NCI-H2107 (cell line): ENCODE measurements at regions not wholly inside any gene's neighbourhood (a gene's known extent, or its start where the extent isn't known, plus 50 kb on each side); places are given as distances from the start of the nearest gene placed in this dataset.
"Not testable (repeated sequence)": the region's sequence is repeated elsewhere in the genome, so short reads cannot be mapped to it uniquely, and the experiment has no call there.

ENCODE experiments used
- DNase-seq: peaks from one replicate; lab custom pipeline; 2025; lab: John Stamatoyannopoulos, UW

DNA sequence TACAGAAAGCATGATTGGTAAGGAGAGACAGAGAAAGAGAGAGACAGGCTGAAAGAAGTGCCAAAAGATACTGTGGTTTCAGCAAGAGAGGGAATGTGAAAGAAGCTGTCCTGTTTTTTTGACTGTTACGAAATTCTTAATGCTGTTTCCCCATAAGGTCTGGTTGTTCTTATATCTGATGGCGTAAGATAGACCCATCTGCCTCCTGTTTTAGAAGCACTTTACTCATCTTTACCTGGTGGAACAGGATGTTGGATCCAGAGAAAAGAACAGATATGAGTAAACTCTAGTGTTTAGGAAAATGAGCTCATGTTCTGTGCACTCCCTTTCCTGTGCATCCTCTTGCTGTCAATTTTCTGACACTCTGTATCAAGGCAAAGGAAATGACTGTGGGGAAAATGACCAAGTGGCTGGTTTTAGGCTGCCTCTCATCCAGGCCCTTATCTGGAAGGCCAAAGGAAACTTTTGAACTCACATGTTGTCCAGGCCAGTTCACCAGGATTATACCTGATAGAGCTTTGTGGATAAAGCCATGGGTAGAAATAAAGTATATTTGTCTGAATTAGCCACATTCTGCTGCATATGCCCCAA is 311.7 kb upstream of the HTR2C start:
- DNase-seq: no peak

GRCh38 chrX:114270371-114270770 is 313.5 kb upstream of the HTR2C start:
- DNase-seq: not testable (repeated sequence)

GRCh38 chrX:114268643-114269042 is 315.2 kb upstream of the HTR2C start:
- DNase-seq: no peak

- no peak for DNase-seq
These were observed 316.7 kb upstream of the HTR2C start for GRCh38 chrX:114267142-114267541.

- no peak for DNase-seq
These were observed 331.7 kb upstream of the HTR2C start for GRCh38 chrX:114252186-114252585.

DNA sequence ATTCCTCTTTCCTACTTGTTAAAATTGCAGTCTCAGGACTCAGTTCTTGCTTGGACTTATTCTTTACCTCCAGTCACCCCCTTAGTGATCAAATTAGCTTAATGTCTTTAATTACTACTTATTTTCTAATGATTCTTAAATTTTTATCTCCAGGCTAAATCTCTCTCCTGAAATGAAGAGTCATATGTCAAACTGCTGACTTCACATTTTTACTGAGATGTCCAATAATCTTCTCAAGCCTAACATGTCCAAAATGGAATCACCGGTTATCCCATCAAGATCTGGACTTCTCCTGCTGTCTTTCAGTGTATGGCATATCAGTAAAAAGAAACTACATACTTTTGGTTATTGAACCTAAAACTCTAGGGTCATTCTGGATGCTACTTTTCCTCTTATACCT is 332.3 kb upstream of the HTR2C start:
- no peak for DNase-seq

DNA sequence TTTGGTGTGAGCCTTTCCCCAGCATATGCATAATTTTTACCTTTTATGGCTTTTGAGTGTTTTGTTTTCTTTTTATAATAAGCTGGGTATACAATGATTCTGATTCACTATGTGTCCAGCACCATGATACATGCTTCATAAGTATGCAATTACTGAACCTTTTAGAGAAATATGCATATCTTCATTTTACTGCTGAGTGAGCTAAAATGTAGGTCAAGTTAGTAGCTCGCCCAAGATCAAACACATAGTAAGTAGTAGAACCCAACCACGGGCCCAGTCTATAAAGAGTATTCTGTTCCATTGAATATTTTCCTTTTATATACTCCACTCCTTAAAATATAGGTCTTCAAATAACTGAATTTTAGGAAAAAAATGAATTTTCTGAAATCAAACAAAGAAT is 362.4 kb upstream of the HTR2C start:
- no peak for DNase-seq

GRCh38 chrX:114210879-114211278 is 373.0 kb upstream of the HTR2C start:
- DNase-seq: no peak

DNA sequence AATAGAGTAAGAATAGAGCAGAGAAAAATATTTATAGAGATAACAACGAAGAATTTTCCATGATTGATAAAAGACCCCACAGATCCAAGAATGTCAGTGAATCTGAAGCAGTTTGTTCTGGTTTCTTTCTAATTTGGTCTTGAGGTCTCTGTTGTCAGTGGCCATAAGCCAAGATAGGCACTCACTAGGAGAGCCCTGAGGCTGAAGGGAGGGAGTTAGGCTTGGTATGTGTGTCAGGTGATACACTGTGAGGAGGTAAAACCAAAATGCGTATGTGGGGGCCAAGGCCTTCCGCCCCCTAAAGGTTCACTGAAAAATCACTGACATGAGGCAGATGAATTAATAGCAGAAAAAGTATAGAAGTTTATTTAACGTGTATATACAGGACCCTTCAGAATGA is 382.3 kb upstream of the HTR2C start:
- DNase-seq: no peak

- no peak for DNase-seq
These were observed 402.7 kb upstream of the HTR2C start for GRCh38 chrX:114181195-114181594.

GRCh38 chrX:114178126-114178525 is 405.8 kb upstream of the HTR2C start:
- no peak for DNase-seq

GRCh38 chrX:114167276-114167675 is 416.6 kb upstream of the HTR2C start:
- not testable (repeated sequence) for DNase-seq

DNA sequence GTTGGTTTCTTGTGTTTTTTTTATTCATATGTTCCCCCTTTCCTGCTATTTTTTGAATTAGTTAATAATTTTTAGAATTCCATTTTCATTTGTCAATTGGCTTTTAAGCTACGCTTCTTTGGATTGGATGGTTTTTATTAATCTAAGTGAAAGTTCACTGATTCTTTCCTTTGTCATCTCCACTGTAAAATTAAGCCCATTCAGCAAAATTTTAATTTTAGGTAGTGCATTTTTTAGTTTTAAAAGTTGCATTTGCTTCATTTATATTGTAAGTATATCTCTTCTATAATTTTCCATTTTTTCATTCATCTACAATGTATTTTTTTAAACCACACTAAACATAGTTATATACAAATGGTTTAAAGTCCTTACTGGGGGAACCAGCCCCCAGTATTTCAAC is 417.3 kb upstream of the HTR2C start:
- DNase-seq: no peak

DNA sequence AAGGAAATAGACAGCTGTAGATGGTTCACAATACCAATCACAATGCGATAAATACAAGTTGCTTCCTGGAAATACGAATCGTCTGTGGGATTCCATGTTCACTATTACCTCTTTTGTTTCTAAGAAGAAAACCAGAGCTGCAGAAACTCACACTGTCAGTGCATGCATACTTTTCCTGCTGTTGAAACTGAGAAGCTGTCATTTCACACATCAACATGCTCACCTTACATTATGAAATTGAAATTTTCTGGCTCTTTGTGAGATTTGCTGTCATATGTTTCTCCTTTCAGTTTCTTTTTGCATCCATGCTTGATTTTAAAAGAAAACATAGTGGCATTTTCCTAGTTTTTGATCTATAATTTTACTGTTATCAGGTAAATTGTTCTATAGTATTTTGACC is 418.3 kb upstream of the HTR2C start:
- DNase-seq: no peak

DNA sequence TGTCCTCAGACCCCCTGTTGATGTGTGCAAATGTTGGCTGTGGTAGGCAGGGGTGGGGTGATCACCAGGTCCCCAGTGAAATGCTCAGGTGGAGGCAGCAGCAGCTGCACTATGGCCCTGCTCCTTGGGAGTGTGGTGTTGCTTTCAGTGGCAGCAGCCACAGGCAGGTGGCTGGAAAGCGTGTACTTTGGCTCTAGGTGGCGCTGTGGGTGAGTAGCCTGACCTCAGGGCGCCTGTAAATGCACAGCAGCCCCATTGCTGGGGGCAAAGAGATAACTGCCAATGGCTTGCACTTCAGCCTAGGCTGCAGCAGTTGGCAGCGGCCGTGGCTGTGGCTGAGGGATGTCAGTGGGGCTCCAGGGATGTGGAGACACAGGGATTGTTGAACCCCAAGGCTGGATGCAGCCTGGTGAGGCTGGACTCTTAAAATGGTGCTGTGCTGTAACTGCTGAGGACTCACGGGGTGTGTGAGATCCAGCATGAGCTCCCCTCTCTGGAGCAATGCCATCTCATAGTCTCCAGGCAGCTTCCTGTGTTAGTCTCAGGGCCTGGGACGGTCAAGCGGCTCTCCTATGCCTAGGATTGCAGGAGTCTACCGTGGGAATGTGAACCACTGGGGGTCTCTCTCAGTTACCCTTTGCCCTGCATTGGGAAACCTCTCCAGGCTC is 421.7 kb upstream of the HTR2C start:
- no peak for DNase-seq

DNA sequence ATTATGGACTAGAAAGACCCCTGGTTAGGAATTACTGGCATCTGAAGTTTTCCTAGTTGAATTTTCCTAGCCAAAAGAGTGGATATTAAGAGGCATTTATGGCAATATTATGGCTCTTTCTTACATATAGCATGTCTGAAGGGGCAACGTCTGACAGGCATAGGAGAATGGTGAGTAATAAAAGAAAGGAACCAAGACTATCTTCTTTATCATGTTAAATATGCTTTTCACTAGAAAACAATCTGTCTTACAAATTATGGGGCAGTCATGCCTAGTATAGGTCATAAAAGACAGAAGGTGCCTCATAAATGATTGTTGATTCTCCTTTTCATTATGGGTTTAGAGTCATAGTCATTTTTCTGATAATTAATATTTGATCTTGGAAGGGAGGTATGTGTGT is 431.1 kb upstream of the HTR2C start:
- DNase-seq: no peak

GRCh38 chrX:114152130-114152529 is 431.8 kb upstream of the HTR2C start:
- no peak for DNase-seq

DNA sequence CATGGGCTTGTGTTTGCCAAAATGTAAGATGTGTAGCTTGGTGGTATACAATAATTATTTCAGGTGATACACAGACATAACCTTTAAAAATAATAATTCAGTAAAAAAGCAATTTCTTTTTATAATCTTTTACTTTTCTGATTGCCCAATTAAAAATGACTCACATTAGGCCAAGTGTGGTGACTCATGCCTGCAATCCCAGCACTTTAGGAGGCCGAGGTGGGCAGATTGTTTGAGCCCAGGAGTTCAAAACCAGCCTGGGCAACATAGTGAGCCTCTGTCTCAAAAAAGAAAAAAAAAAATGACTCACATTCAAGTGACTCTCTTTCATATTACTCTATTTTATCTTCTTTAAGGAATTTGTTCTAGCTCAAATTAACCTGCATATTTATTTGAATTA is 449.4 kb upstream of the HTR2C start:
- no peak for DNase-seq

DNA sequence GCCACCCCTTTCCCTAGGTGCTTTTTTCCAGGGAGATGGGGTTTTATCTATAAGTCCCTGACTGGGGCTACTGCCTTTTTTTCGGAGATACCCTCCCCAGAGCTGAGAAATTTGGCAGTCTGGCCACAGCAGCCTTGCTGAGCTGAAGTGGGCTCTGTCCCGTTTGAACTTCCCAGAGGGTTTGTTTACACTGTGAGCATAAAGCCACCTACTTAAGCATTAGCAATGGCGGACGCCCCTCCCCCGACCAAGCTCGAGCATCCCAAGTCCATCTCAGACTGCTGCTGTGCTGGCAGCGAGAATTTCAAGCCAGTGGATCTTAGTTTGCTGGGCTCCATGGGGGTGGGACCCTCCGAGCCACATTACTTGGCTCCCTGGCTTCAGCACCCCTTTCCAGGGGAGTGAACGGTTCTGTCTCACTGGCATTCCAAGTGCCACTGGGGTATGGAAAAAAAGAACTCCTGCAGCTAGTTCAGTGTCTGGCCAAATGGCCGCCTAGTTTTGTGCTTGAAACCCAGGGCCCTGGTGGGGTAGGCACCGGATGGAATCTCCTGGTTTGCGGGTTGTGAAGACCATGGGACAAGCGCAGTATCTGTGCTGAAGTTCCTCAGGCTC is 456.4 kb upstream of the HTR2C start:
- no peak for DNase-seq

DNA sequence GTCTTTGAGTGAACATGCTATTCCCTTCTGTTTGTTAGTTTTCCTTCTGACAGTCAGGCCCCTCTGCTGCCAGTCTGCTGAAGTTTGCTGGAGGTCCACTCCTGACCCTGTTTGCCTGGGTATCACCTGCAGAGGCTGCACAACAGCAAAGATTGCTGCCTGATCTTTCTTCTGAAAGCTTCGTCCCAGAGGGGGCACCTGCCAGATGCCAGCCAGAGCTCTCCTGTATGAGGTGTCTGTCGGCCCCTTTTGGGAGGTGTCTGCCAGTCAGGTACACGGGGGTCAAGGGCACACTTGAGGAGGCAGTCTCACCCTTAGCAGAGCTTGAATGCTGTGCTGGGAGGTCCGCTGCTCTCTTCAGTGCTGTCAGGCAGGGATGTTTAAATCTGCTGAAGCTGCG is 456.9 kb upstream of the HTR2C start:
- no peak for DNase-seq

- DNase-seq: no peak
These were observed 482.8 kb upstream of the HTR2C start for GRCh38 chrX:114101081-114101480.

DNA sequence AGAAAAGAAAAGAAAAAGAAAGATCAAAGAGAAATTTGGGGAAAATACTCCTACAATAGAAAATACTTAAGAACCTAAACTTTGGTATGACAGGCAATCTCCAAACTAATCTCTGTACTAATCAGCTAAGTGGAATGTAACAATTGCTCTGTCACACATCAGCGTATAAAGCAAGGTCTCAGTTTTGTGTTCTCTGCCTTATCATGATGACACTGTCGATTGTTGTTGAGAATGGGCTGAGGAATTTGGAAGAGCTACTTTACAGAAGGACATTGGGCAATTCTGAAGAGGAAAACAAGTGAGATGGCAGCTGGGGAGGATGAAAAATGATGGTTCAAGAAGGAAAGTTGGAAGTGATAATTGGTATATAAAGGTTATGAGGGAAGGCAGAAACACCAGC is 486.0 kb upstream of the HTR2C start:
- DNase-seq: no peak

DNA sequence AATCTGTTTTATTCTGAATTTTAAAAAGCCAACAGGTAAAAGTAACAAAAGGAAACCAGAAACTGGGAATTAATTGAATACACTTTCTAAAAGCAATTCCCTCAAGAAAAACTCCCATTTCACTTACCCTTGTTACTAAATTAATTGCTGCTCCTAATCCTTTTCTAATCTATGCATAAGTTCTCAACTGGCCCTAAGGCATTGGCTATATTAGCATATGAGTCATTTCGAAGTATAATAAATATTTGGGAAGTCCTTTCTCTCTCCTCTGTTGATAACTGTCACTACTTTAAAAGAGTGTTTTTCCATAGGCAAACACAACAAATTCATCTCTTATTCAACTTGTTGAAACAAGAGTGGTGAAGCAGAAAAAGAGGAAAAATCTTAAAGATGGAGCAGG is 486.5 kb upstream of the HTR2C start:
- DNase-seq: no peak

- no peak for DNase-seq
These were observed 488.1 kb upstream of the HTR2C start for GRCh38 chrX:114095789-114096188.
